ENCODE measurements at regions not wholly inside any gene's neighbourhood (a gene's known extent, or its start where the extent isn't known, plus 50 kb on each side); places are given as distances from the start of the nearest gene placed in this dataset.

DNA sequence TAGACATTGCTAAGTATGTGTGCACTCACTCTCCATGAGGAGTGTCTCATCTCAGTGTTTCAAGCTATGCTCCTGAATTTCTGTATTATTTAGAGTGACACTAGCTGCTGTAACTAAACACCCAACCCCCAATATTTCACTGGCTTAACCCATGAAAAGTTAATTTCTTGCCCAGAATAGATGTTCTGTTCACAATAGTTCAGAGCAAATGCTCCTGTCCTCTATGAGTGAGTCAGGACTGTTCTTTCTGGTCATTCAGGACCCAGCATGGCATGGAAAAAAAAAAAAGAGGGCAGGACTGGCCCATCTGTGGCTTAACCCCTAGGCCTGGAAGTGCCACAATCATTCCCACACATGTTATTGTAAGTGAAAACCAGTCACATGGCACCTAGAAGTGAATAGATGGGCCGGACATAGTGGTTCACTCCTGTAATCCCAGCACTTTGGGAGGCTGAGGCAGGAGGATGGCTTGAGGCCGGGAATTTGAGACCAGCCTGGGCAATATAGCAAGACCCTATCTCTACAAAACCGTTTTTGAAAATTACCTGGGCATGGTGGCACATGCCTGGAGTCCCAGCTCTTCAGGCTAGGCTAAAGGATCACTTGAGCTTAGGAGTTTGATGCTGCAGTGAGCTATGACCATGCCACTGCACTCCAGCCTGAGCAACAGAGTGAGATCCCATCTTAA, 663.6 kb downstream of the IRS1 start:
- H3K79me2 ChIP-seq (ENCODE audit: insufficient read depth, low read length): no peaks in the 10 kb centered on the region
- no peak overlapping the region for H3K4me3 ChIP-seq (ENCODE audit: low read depth in 1 of 2, low read length in 2 of 2)
- H3K4me2 ChIP-seq (ENCODE audit: insufficient read depth, low read length): no peak overlapping the region
- H3K4me1 ChIP-seq (ENCODE audit: insufficient read depth, low read length): no peaks in the 10 kb centered on the region
- TF ChIP-seq EZH2 (IDR thresholded peaks at IDR 0.05; ENCODE audit: borderline replicate concordance, low read depth, low read length, severe bottlenecking): no peak
- TF ChIP-seq CTCF (IDR thresholded peaks at IDR 0.05; ENCODE audit: borderline replicate concordance, extremely low read depth, low read length, poor library complexity, severe bottlenecking): no peak
- H3K36me3 ChIP-seq (ENCODE audit: insufficient read depth, low read length): no peaks in the 10 kb centered on the region
- H3K27me3 ChIP-seq (ENCODE audit: insufficient read depth, low read length, poor library complexity): no peaks in the 10 kb centered on the region
- no peak for ATAC-seq (ENCODE audit: insufficient read depth, low read depth)
- no peak for DNase-seq
- H4K20me1 ChIP-seq (ENCODE audit: insufficient read depth, low read length): no peaks in the 10 kb centered on the region
- H3K27ac ChIP-seq (ENCODE audit: low read length): no peak overlapping the region
- H3K9me3 ChIP-seq (ENCODE audit: insufficient read depth, low read length, severe bottlenecking): no peaks in the 10 kb centered on the region
- no peak overlapping the region for H2AFZ ChIP-seq (ENCODE audit: low read depth, low read length)
- H3K9ac ChIP-seq (ENCODE audit: low read depth, low read length): no peak overlapping the region

GRCh38 chr2:226132323-226133215, 667.1 kb downstream of the IRS1 start:
- H3K36me3 ChIP-seq (ENCODE audit: insufficient read depth, low read length): no peaks in the 10 kb centered on the region
- no peak overlapping the region for H2AFZ ChIP-seq (ENCODE audit: low read depth, low read length)
- no peaks in the 10 kb centered on the region for H3K79me2 ChIP-seq (ENCODE audit: insufficient read depth, low read length)
- no peak overlapping the region for H3K9ac ChIP-seq (ENCODE audit: low read depth, low read length)
- H3K4me3 ChIP-seq (ENCODE audit: low read depth in 1 of 2, low read length in 2 of 2): no peak overlapping the region
- H3K9me3 ChIP-seq (ENCODE audit: insufficient read depth, low read length, severe bottlenecking): no peaks in the 10 kb centered on the region
- DNase-seq (no peak), ATAC-seq (ENCODE audit: insufficient read depth, low read depth) (no peak)
- H3K4me1 ChIP-seq (ENCODE audit: insufficient read depth, low read length): no peaks in the 10 kb centered on the region
- no peaks in the 10 kb centered on the region for H4K20me1 ChIP-seq (ENCODE audit: insufficient read depth, low read length)
- H3K4me2 ChIP-seq (ENCODE audit: insufficient read depth, low read length): no peak overlapping the region
- H3K27me3 ChIP-seq (ENCODE audit: insufficient read depth, low read length, poor library complexity): no peaks in the 10 kb centered on the region
- no peak overlapping the region for H3K27ac ChIP-seq (ENCODE audit: low read length)
- TF ChIP-seq EZH2 (IDR thresholded peaks at IDR 0.05; ENCODE audit: borderline replicate concordance, low read depth, low read length, severe bottlenecking) (no peak), CTCF (IDR thresholded peaks at IDR 0.05; ENCODE audit: borderline replicate concordance, extremely low read depth, low read length, poor library complexity, severe bottlenecking) (no peak)

DNA sequence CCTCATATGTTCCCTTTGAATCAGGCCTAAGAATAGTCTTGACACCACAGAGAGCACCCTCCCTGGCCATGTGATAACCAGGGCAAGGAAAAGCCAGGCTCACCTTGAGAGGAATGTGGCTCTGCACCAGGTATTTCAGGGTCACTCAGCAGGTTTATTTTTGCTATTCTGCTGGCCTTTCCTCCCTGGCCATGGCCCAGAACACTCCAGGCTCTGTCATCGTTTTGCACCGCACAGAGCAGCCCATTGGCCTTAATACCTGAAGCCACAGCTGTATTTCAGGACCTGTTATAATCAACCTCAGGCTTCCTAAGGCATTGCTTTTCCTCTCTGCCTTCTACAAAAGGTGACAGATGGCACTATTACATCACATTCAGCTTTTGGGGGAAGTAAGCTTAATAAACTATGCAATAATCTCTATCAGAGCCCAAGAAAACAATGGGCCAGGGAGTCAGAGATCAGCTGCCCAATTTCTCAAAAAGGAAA, 668.3 kb downstream of the IRS1 start:
- TF ChIP-seq CTCF (IDR thresholded peaks at IDR 0.05; ENCODE audit: borderline replicate concordance, extremely low read depth, low read length, poor library complexity, severe bottlenecking) (no peak), EZH2 (IDR thresholded peaks at IDR 0.05; ENCODE audit: borderline replicate concordance, low read depth, low read length, severe bottlenecking) (no peak)
- Histone ChIP-seq H3K4me3 (ENCODE audit: low read depth in 1 of 2, low read length in 2 of 2) (no peak overlapping the region), H3K4me2 (ENCODE audit: insufficient read depth, low read length) (no peak overlapping the region), H2AFZ (ENCODE audit: low read depth, low read length) (no peak overlapping the region), H3K79me2 (ENCODE audit: insufficient read depth, low read length) (no peaks in the 10 kb centered on the region), H3K27ac (ENCODE audit: low read length) (no peak overlapping the region), H3K4me1 (ENCODE audit: insufficient read depth, low read length) (no peaks in the 10 kb centered on the region), H3K9ac (ENCODE audit: low read depth, low read length) (no peak overlapping the region), H3K9me3 (ENCODE audit: insufficient read depth, low read length, severe bottlenecking) (no peaks in the 10 kb centered on the region), H3K27me3 (ENCODE audit: insufficient read depth, low read length, poor library complexity) (no peaks in the 10 kb centered on the region), H4K20me1 (ENCODE audit: insufficient read depth, low read length) (no peaks in the 10 kb centered on the region), H3K36me3 (ENCODE audit: insufficient read depth, low read length) (no peaks in the 10 kb centered on the region)
- DNase-seq (no peak), ATAC-seq (ENCODE audit: insufficient read depth, low read depth) (no peak)
